ENCODE measurements at regions not wholly inside any gene's neighbourhood (a gene's known extent, or its start where the extent isn't known, plus 50 kb on each side); places are given as distances from the start of the nearest gene placed in this dataset.

DNA sequence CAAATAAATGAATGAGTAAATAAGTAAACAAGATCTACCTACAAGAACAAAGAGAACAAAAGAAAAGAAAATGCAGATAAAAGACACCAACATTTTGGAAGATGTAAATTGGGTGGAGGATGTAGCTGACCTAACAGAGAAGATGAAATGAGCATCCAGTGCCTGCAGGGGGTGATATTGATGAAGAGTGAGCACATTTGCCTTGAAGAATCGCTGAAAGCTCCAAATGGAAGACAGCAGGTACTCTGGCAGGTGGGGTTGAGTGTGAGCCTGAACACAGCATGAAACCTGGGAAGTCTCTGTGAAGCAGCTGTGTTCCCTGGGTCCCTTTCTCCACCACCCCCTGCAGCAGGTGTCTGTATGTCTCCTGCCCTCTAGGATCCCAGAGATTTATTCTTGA, 125.6 kb downstream of the NXNL2 start:
- Histone ChIP-seq H2BK120ac (ENCODE audit: low read depth, low read length) (no peak overlapping the region), H3K4me3 (ENCODE audit: low read length) (no peak overlapping the region), H2BK15ac (replicated peaks; ENCODE audit: low read depth) (no peak overlapping the region), H3K27me3 (ENCODE audit: insufficient read depth, low read length, poor library complexity) (no peaks in the 10 kb centered on the region), H4K5ac (ENCODE audit: low read length) (no peak overlapping the region), H2AK5ac (ENCODE audit: low read length) (no peak overlapping the region), H3K23ac (ENCODE audit: low read length) (no peak overlapping the region), H3K79me2 (ENCODE audit: control insufficient read depth, insufficient read depth, low read length) (no peaks in the 10 kb centered on the region), H4K8ac (ENCODE audit: low read depth, low read length) (no peak overlapping the region), H2BK5ac (ENCODE audit: low read length) (no peak overlapping the region), H3K79me1 (ENCODE audit: low read length) (no peaks in the 10 kb centered on the region), H3K27ac (ENCODE audit: low read depth, low read length) (no peak overlapping the region), H3K4ac (ENCODE audit: low read depth, low read length) (no peak overlapping the region), H3K4me1 (ENCODE audit: control insufficient read depth, low read depth, low read length) (peaks cover 4% of the 10 kb centered on the region), H3K36me3 (ENCODE audit: control insufficient read depth, insufficient read depth, low read length) (no peaks in the 10 kb centered on the region), H3K9ac (ENCODE audit: low read length) (no peak overlapping the region), H3K56ac (ENCODE audit: low read length) (no peak overlapping the region), H3K4me2 (ENCODE audit: low read length) (no peak overlapping the region), H3K18ac (ENCODE audit: low read length) (no peak overlapping the region)
- peak; percentile 79 for DNase-seq
- WGBS (ENCODE audit: extremely low coverage, insufficient coverage, low lambda C conversion rate), result no CpG with 5 or more reads among the region's 1 CpG

DNA sequence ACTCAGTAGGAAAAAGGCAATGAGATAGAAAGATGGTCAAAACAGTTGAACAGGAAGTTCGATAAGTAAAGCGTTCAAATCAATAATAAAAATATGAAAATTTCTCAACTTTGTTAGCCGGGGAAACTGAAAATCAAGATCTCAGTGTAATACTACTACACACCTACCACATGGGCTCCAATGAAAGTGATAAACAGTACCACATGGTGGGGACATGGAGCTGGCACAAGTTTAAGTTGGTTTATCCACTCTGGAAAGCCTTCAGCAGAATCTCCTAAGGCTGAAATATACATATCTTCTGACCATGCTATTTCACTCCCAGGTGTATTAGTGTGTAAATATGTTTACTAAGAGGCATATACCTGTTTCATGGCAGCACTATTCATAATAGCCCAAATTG, 126.8 kb downstream of the NXNL2 start:
- Histone ChIP-seq H3K4me1 (ENCODE audit: control insufficient read depth, low read depth, low read length) (peaks cover 4% of the 10 kb centered on the region), H3K27ac (ENCODE audit: low read depth, low read length) (no peak overlapping the region), H4K5ac (ENCODE audit: low read length) (no peak overlapping the region), H3K9ac (ENCODE audit: low read length) (no peak overlapping the region), H3K23ac (ENCODE audit: low read length) (no peak overlapping the region), H3K56ac (ENCODE audit: low read length) (no peak overlapping the region), H2BK120ac (ENCODE audit: low read depth, low read length) (no peak overlapping the region), H2AK5ac (ENCODE audit: low read length) (no peak overlapping the region), H3K36me3 (ENCODE audit: control insufficient read depth, insufficient read depth, low read length) (no peaks in the 10 kb centered on the region), H3K79me1 (ENCODE audit: low read length) (no peaks in the 10 kb centered on the region), H3K4me2 (ENCODE audit: low read length) (no peak overlapping the region), H4K8ac (ENCODE audit: low read depth, low read length) (no peak overlapping the region), H2BK5ac (ENCODE audit: low read length) (no peak overlapping the region), H3K79me2 (ENCODE audit: control insufficient read depth, insufficient read depth, low read length) (no peaks in the 10 kb centered on the region), H3K4me3 (ENCODE audit: low read length) (no peak overlapping the region), H3K4ac (ENCODE audit: low read depth, low read length) (no peak overlapping the region), H3K18ac (ENCODE audit: low read length) (no peak overlapping the region), H2BK15ac (replicated peaks; ENCODE audit: low read depth) (no peak overlapping the region), H3K27me3 (ENCODE audit: insufficient read depth, low read length, poor library complexity) (no peaks in the 10 kb centered on the region)
- no peak for DNase-seq
- WGBS (ENCODE audit: extremely low coverage, insufficient coverage, low lambda C conversion rate), result no CpG with 5 or more reads among the region's 3 CpGs

DNA sequence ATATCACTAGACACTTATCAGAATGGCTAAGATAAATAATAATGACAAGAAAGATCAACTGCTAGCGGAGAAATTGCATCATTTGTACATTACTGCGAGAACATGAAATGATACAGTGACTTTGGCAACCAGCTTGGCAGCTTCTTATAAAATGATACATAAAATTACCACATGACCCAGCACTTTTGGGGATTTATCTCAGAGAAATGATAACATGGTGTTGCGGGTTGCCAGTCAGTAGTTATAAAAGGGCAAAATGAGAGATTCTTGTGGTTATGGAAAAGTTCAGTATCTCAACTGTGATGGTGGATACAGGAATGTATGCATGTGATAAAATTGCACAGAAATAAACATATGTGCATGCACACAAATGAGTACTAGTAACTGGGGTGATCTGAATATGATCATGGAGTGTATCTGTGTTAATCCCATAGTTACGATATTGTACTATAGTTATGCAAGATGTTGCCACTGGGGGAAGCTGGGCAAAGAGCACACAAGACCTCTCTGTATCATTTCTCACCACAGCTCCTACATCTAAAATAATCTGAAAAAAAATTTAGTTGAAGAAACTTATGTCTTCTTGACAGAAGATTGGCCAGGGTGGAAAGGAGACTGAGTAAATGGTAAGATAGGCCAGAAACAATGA, 128.9 kb downstream of the NXNL2 start:
- H3K4me2 ChIP-seq (ENCODE audit: low read length), result no peak overlapping the region
- no peaks in the 10 kb centered on the region for H3K79me1 ChIP-seq (ENCODE audit: low read length)
- no peak overlapping the region for H3K4ac ChIP-seq (ENCODE audit: low read depth, low read length)
- no peak overlapping the region for H3K56ac ChIP-seq (ENCODE audit: low read length)
- H2BK5ac ChIP-seq (ENCODE audit: low read length), result no peak overlapping the region
- no peak overlapping the region for H3K4me3 ChIP-seq (ENCODE audit: low read length)
- no peak overlapping the region for H2BK15ac ChIP-seq (replicated peaks; ENCODE audit: low read depth)
- no peak overlapping the region for H3K23ac ChIP-seq (ENCODE audit: low read length)
- no peaks in the 10 kb centered on the region for H3K36me3 ChIP-seq (ENCODE audit: control insufficient read depth, insufficient read depth, low read length)
- H3K18ac ChIP-seq (ENCODE audit: low read length), result no peak overlapping the region
- no peak overlapping the region for H3K27ac ChIP-seq (ENCODE audit: low read depth, low read length)
- no CpG with 5 or more reads among the region's 4 CpGs for WGBS (ENCODE audit: extremely low coverage, insufficient coverage, low lambda C conversion rate)
- no peak overlapping the region for H2AK5ac ChIP-seq (ENCODE audit: low read length)
- H3K27me3 ChIP-seq (ENCODE audit: insufficient read depth, low read length, poor library complexity), result no peaks in the 10 kb centered on the region
- DNase-seq, result no peak
- peaks cover 4% of the 10 kb centered on the region for H3K4me1 ChIP-seq (ENCODE audit: control insufficient read depth, low read depth, low read length)
- H4K5ac ChIP-seq (ENCODE audit: low read length), result no peak overlapping the region
- no peaks in the 10 kb centered on the region for H3K79me2 ChIP-seq (ENCODE audit: control insufficient read depth, insufficient read depth, low read length)
- no peak overlapping the region for H2BK120ac ChIP-seq (ENCODE audit: low read depth, low read length)
- no peak overlapping the region for H4K8ac ChIP-seq (ENCODE audit: low read depth, low read length)
- no peak overlapping the region for H3K9ac ChIP-seq (ENCODE audit: low read length)

DNA sequence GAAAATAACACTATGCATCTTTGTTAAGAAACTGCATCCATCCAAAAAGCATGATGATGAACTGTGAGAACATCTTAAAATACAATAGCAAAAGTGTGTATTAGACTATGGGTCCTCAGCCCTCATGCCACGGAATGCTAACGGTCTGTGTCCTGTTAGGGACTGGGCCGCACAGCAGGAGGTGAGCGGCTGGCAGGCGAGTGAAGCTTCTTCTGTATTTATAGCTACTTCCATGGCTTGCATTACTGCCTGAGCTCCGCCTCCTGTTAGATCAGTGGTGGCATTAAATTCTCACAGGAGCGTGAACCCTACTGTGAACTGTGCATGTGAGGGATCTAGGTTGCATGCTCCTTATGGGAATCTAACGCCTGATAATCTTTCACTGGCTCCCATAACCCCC, 129.8 kb downstream of the NXNL2 start:
- no peak overlapping the region for H3K4me3 ChIP-seq (ENCODE audit: low read length)

DNA sequence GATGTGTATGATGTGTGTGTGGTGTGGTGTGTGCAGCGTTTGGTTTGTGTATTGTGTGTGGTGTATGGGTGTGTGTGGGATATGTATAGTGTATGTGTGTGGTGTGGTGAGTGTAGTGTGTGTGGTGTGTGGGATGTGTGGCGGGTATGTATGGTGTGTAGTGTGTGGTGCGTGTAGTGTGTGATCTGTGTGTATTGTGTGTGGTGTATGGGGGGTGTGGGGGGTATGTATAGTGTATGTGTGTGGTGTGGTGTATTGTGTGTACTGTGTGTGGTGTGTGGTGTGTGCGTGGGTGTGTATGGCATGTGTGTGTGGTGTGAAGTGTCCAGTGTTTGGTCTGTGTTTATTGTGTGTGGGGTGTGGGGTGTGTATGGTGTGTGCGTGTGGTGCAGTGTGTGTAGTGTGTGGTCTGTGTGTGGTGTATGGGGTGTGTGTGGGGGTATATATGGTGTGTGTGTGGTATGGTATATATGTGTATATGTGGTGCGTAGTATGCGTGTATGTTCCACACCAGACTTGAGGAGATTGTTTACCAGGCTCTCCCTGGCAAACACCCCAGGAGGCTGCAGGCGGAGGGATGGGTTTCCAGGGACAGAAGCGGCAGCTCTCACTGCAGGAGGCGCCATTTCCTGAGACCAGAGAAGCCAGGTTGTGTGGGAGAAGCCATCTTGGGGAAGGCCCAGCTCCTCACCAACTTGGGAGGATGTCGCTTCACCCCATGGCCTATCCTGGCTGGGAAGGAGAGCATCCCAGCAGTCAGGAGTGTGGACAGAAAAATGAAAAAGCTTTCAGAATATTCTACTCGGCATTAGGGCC, 138.1 kb downstream of the NXNL2 start:
- Histone ChIP-seq H2BK15ac (replicated peaks; ENCODE audit: low read depth) (no peak overlapping the region), H3K27ac (ENCODE audit: low read depth, low read length) (no peak overlapping the region), H3K23ac (ENCODE audit: low read length) (no peak overlapping the region), H3K79me2 (ENCODE audit: control insufficient read depth, insufficient read depth, low read length) (no peaks in the 10 kb centered on the region), H3K4me3 (ENCODE audit: low read length) (no peak overlapping the region), H3K79me1 (ENCODE audit: low read length) (no peaks in the 10 kb centered on the region), H4K8ac (ENCODE audit: low read depth, low read length) (no peak overlapping the region), H4K5ac (ENCODE audit: low read length) (no peak overlapping the region), H2BK5ac (ENCODE audit: low read length) (no peak overlapping the region), H2AK5ac (ENCODE audit: low read length) (no peak overlapping the region), H3K4ac (ENCODE audit: low read depth, low read length) (no peak overlapping the region), H3K4me1 (ENCODE audit: control insufficient read depth, low read depth, low read length) (no peaks in the 10 kb centered on the region), H3K18ac (ENCODE audit: low read length) (no peak overlapping the region), H3K56ac (ENCODE audit: low read length) (no peak overlapping the region), H2BK120ac (ENCODE audit: low read depth, low read length) (no peak overlapping the region), H3K27me3 (ENCODE audit: insufficient read depth, low read length, poor library complexity) (no peaks in the 10 kb centered on the region), H3K36me3 (ENCODE audit: control insufficient read depth, insufficient read depth, low read length) (no peaks in the 10 kb centered on the region), H3K4me2 (ENCODE audit: low read length) (no peak overlapping the region), H3K9ac (ENCODE audit: low read length) (no peak overlapping the region)
- WGBS (ENCODE audit: extremely low coverage, insufficient coverage, low lambda C conversion rate), result 100% methylated on average over 3 of the region's 12 CpGs
- DNase-seq, result peak; percentile 56

More for the DNA sequence above, 129.8 kb downstream of the NXNL2 start:
- Histone ChIP-seq H3K27ac (ENCODE audit: low read depth, low read length) (no peak overlapping the region), H3K18ac (ENCODE audit: low read length) (no peak overlapping the region), H3K9ac (ENCODE audit: low read length) (no peak overlapping the region), H2AK5ac (ENCODE audit: low read length) (no peak overlapping the region), H3K27me3 (ENCODE audit: insufficient read depth, low read length, poor library complexity) (no peaks in the 10 kb centered on the region), H2BK15ac (replicated peaks; ENCODE audit: low read depth) (no peak overlapping the region), H3K4me2 (ENCODE audit: low read length) (no peak overlapping the region), H4K8ac (ENCODE audit: low read depth, low read length) (no peak overlapping the region), H3K79me2 (ENCODE audit: control insufficient read depth, insufficient read depth, low read length) (no peaks in the 10 kb centered on the region), H3K79me1 (ENCODE audit: low read length) (no peaks in the 10 kb centered on the region), H4K5ac (ENCODE audit: low read length) (no peak overlapping the region), H3K23ac (ENCODE audit: low read length) (no peak overlapping the region), H3K36me3 (ENCODE audit: control insufficient read depth, insufficient read depth, low read length) (no peaks in the 10 kb centered on the region), H3K56ac (ENCODE audit: low read length) (no peak overlapping the region), H2BK5ac (ENCODE audit: low read length) (no peak overlapping the region), H3K4ac (ENCODE audit: low read depth, low read length) (no peak overlapping the region), H3K4me1 (ENCODE audit: control insufficient read depth, low read depth, low read length) (peaks cover 4% of the 10 kb centered on the region), H2BK120ac (ENCODE audit: low read depth, low read length) (no peak overlapping the region)
- no CpG with 5 or more reads among the region's 8 CpGs for whole genome bisulfite sequencing (ENCODE audit: extremely low coverage, insufficient coverage, low lambda C conversion rate)
- DNase-seq, result peak; percentile 31
